Liver (tissue), 8 donors: ENCODE measurements at regions not wholly inside any gene's neighbourhood (a gene's known extent, or its start where the extent isn't known, plus 50 kb on each side); places are given as distances from the start of the nearest gene placed in this dataset.

Experiments used
- DNase-seq: peaks from one replicate; pipeline ENCODE4 v3.0.0-alpha.2; 2017; ENCODE audit warnings: low spot score
- H3K27ac ChIP-seq, 2 donors: one replicate each; pipeline ENCODE4 v1.7.0; 2013; ENCODE audit warnings: inconsistent platforms in 2 of 2, low read length in 2 of 2, control low read depth in 1 of 2, low read depth in 1 of 2, mild to moderate bottlenecking in 1 of 2
- H3K27me3 ChIP-seq, 4 donors: one replicate each; pipeline versions ENCODE4 v1.6.1 to v1.7.0; 2013; ENCODE audit warnings: low read length in 3 of 4, inconsistent platforms in 1 of 4, mild to moderate bottlenecking in 1 of 4, moderate library complexity in 1 of 4; ENCODE audit not compliant: control insufficient read depth in 4 of 4, insufficient read depth in 4 of 4
- H3K36me3 ChIP-seq, 4 donors: one replicate each; pipeline versions ENCODE4 v1.6.1 to v1.7.0; 2013; ENCODE audit warnings: low read length in 3 of 4, mild to moderate bottlenecking in 3 of 4, low read depth in 1 of 4, moderate library complexity in 1 of 4; ENCODE audit not compliant: control insufficient read depth in 4 of 4, insufficient read depth in 3 of 4
- H3K4me1 ChIP-seq, 4 donors: one replicate each; pipeline versions ENCODE4 v1.6.1 to v1.7.0; 2013; ENCODE audit warnings: low read length in 3 of 4, mild to moderate bottlenecking in 3 of 4, moderate library complexity in 1 of 4; ENCODE audit not compliant: control insufficient read depth in 4 of 4, insufficient read depth in 4 of 4
- H3K4me3 ChIP-seq, 3 donors: one replicate each; pipeline versions ENCODE4 v1.6.1 to v1.7.0; 2013; ENCODE audit warnings: low read length in 3 of 3, control low read depth in 1 of 3, low read depth in 1 of 3, mild to moderate bottlenecking in 1 of 3
- H3K9ac ChIP-seq, 2 donors: one replicate each; pipeline ENCODE4 v1.7.0; 2013; ENCODE audit warnings: low read length in 2 of 2, mild to moderate bottlenecking in 2 of 2, moderate library complexity in 2 of 2, control low read depth in 1 of 2, low read depth in 1 of 2
- H3K9me3 ChIP-seq, 4 donors: one replicate each; pipeline versions ENCODE4 v1.6.1 to v1.7.0; 2013; ENCODE audit warnings: low read length in 3 of 4; ENCODE audit not compliant: control insufficient read depth in 4 of 4
- ATF3 ChIP-seq: IDR thresholded peaks from 2 replicates; pipeline ENCODE4 v1.6.1; 2016; ENCODE audit warnings: antibody characterized with exemption
- CTCF ChIP-seq: fragments of 150-350 bp; IDR thresholded peaks from 2 replicates; pipeline ENCODE4 v1.5.1; 2017; ENCODE audit warnings: improper control_type of control experiment, low read depth, low read length; ENCODE audit not compliant: missing input control
- EGR1 ChIP-seq, 2 donors: IDR thresholded peaks; 2 replicates each; pipeline ENCODE4 v1.6.1; 2016 to 2018; ENCODE audit warnings: antibody characterized with exemption in 2 of 2, low read depth in 2 of 2
- FOXA1 ChIP-seq: IDR thresholded peaks from 2 replicates; pipeline ENCODE4 v1.6.1; 2016; ENCODE audit warnings: antibody characterized with exemption
- FOXA2 ChIP-seq: IDR thresholded peaks from 2 replicates; pipeline ENCODE4 v1.6.1; 2016; ENCODE audit warnings: antibody characterized with exemption
- GABPA ChIP-seq, 2 donors: IDR thresholded peaks in 1 of 2; conservative IDR thresholded peaks in 1 of 2; 2 replicates each; pipeline ENCODE4 v1.6.1; 2016; ENCODE audit warnings: antibody characterized with exemption in 2 of 2, mild to moderate bottlenecking in 1 of 2, moderate library complexity in 1 of 2
- HNF4A ChIP-seq, 2 donors: conservative IDR thresholded peaks; 2 replicates each; pipeline ENCODE4 v1.6.1; 2016; ENCODE audit warnings: antibody characterized with exemption in 2 of 2, mild to moderate bottlenecking in 2 of 2
- HNF4G ChIP-seq: IDR thresholded peaks from 2 replicates; pipeline ENCODE4 v1.6.1; 2016; ENCODE audit warnings: antibody characterized with exemption
- JUND ChIP-seq, 2 donors: IDR thresholded peaks; 2 replicates each; pipeline ENCODE4 v1.6.1; 2016; ENCODE audit warnings: antibody characterized with exemption in 2 of 2
- MAX ChIP-seq: IDR thresholded peaks from 2 replicates; pipeline ENCODE4 v1.6.1; 2016; ENCODE audit warnings: antibody characterized with exemption
- NR2F2 ChIP-seq: IDR thresholded peaks from 2 replicates; pipeline ENCODE4 v1.6.1; 2016; ENCODE audit warnings: antibody characterized with exemption
- RAD21 ChIP-seq, 2 donors: IDR thresholded peaks; 2 replicates each; pipeline ENCODE4 v1.6.1; 2016; ENCODE audit warnings: antibody characterized with exemption in 2 of 2, mild to moderate bottlenecking in 2 of 2
- REST ChIP-seq: IDR thresholded peaks from 2 replicates; pipeline ENCODE4 v1.6.1; 2016; ENCODE audit warnings: antibody characterized with exemption, mild to moderate bottlenecking
- RXRA ChIP-seq, 2 donors: IDR thresholded peaks; 2 replicates each; pipeline ENCODE4 v1.6.1; 2017 to 2018; ENCODE audit warnings: antibody characterized with exemption in 2 of 2, mild to moderate bottlenecking in 1 of 2
- SP1 ChIP-seq: IDR thresholded peaks from 2 replicates; pipeline ENCODE4 v1.6.1; 2018; ENCODE audit warnings: antibody characterized with exemption, mild to moderate bottlenecking
- TAF1 ChIP-seq: conservative IDR thresholded peaks from 2 replicates; pipeline ENCODE4 v1.6.1; 2016; ENCODE audit warnings: antibody characterized with exemption, mild to moderate bottlenecking
- ZBTB33 ChIP-seq: IDR thresholded peaks from 2 replicates; pipeline ENCODE4 v1.6.1; 2016; ENCODE audit warnings: antibody characterized with exemption
- WGBS: extraction: QIAGEN DNeasy Blood & Tissue Kit; methylation state at CpG from one replicate; pipeline ENCODE4 v1.1.7; 2013; 5-methylcytosine and 5-hydroxymethylcytosine counted together
- donor health status: healthy.
- donor health status: healthy.
- donor health status: healthy.
- donor health status: healthy.
- donor health status: healthy.

GRCh38 chr5:92494508-92494907 lies 1086.5 kb downstream of the NR2F1-AS1 start:
- Histone ChIP-seq H3K27me3 (no peaks in the 10 kb centered on the region), H3K9me3 (no peaks in the 10 kb centered on the region), H3K27ac (no peak overlapping the region), H3K36me3 (no peaks in the 10 kb centered on the region), H3K4me1 (no peaks in the 10 kb centered on the region), H3K4me3 (no peak overlapping the region), H3K9ac (no peak overlapping the region)
- no peak for DNase-seq
- TF ChIP-seq ATF3 (no peak), NR2F2 (no peak), RAD21 (IDR thresholded peaks at IDR 0.05) (no peak), HNF4G (no peak), GABPA (IDR thresholded peaks at IDR 0.05 in 1 of 2, conservative IDR thresholded peaks at IDR 0.05 in 1 of 2) (no peak), REST (no peak), CTCF (no peak), RXRA (IDR thresholded peaks at IDR 0.05) (no peak), JUND (IDR thresholded peaks at IDR 0.05) (no peak), MAX (no peak), FOXA2 (no peak), SP1 (no peak), ZBTB33 (no peak), FOXA1 (no peak)
- WGBS, result 71% methylated on average over 5 of the region's 5 CpGs

GRCh38 chr5:92492908-92493307 lies 1088.1 kb downstream of the NR2F1-AS1 start:
- DNase-seq, result no peak
- Histone ChIP-seq H3K9ac (no peak overlapping the region), H3K27me3 (no peaks in the 10 kb centered on the region), H3K4me3 (no peak overlapping the region), H3K9me3 (no peaks in the 10 kb centered on the region), H3K36me3 (no peaks in the 10 kb centered on the region), H3K27ac (no peak overlapping the region), H3K4me1 (no peaks in the 10 kb centered on the region)
- WGBS, result 60% methylated on average over 3 of the region's 3 CpGs
- TF ChIP-seq EGR1 (IDR thresholded peaks at IDR 0.05; ENCODE audit: low read depth in 2 of 2) (no peak), CTCF (no peak), HNF4A (conservative IDR thresholded peaks at IDR 0.05) (no peak), ATF3 (no peak), NR2F2 (no peak), RAD21 (IDR thresholded peaks at IDR 0.05) (no peak), FOXA1 (no peak), FOXA2 (no peak), JUND (IDR thresholded peaks at IDR 0.05) (no peak), TAF1 (no peak)
